HG02852 (cell line): ENCODE measurements at regions not wholly inside any gene's neighbourhood (a gene's known extent, or its start where the extent isn't known, plus 50 kb on each side); places are given as distances from the start of the nearest gene placed in this dataset.

Experiments used
- ATAC-seq: cut with Tn5 transposase; IDR thresholded peaks from one replicate; pipeline ENCODE4 v1.9.1; 2021; ENCODE audit warnings: mild to moderate bottlenecking, moderate library complexity; ENCODE audit not compliant: unreplicated experiment

DNA sequence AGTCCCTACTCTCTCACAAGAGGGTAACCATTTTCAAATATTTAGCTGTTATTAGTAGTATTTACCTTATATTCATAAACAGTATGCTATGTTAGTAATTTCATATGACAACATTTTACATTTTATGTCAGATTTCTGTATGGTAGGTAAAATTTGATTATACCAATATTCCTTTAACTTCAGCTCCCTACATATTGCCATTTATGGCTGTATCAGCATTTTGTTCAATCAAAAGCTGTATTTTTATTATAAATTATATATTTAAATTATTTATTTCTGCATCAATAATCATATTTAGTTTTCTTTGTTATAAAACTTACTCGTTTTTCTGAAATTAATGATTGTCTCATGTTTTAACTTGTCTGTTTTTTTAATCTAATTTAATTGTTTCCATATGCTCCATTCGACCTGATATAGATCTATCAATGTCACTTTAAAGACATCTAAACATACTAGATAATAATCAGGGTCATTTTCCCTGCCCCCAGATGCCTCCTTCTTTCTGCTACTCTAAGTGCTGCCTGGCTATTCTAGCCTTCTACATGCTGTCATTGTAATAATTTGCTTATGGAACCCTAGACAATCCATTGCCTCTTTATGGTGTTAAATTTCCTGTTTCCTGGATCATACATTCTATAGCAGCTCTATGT lies 1976.7 kb upstream of the ADGRL3 start:
- ATAC-seq: no peak

DNA sequence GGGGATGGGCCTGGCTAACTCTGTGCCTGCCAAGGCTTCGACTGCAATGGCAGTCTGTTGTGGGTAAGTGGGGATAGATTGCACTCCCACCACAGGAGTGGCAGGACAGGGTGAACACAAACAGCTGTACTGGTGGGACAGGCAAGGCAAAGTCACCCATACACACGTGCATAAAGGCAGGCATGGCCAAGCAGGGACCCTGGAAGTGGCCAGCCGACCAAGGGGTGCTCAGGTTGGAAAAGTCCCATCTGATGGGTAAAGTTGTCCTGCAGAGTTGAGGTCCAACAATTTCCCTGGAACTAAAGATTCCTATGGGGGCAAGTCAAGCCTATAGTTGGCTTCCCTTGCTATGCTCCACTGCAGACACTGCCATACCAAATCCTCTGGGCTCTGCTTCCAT lies 1961.9 kb upstream of the ADGRL3 start:
- no peak for ATAC-seq

DNA sequence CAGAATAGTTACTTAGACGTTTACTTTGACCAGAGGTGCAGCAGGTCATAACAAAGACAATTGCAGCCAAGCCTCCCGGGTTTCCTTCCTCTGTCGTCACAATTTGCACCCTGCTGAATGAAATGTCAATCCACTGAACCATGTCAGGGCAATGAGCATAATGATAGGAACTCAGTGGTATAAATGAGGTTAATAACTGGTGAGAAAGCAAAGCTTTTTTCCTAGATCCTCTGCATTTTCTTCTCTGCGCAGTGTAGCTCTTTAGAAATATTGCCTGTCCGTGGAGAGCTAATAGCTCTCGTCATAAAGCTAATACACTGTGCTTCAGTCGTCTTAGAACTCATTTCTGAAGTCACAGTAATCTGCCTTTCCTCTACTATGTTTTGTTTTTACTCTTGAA lies 1960.1 kb upstream of the ADGRL3 start:
- ATAC-seq: no peak

DNA sequence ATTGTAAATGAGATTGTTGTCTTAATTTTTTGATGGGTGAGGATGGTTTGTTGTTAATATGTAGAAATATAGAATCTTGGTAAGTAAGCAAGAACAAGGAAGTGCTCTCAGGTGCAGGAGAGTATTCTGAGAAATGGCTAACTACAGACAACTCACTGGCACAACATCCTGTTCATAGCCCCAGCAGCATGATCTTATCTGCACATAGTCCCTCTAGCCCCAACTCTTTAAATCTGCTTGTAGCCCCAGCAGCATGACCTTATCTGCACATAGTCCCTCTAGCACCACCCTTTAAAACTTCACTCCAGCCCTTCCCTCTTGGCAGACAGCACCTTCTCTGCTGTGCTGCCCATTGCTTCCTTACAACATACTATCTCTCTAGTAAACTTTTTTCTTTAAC lies 1957.1 kb upstream of the ADGRL3 start:
- no peak for ATAC-seq

DNA sequence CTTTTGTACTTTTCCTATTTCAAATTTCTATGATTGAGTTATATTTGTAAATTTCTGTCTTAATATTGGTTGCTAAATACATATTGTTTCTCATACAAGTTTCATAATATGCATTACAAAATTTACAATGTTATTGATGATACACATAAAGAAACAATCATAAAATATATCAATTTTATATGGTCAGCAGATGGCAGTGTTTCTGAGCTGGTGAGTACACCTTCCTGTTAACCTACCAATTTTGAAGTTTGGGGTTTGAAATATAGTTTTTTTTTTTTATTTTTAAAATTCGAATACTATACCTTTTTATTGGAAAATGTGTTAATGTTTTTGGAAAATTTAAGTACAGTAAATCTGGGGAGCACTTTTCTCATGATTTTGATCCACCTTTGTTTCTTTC lies 1953.1 kb upstream of the ADGRL3 start:
- ATAC-seq: no peak

DNA sequence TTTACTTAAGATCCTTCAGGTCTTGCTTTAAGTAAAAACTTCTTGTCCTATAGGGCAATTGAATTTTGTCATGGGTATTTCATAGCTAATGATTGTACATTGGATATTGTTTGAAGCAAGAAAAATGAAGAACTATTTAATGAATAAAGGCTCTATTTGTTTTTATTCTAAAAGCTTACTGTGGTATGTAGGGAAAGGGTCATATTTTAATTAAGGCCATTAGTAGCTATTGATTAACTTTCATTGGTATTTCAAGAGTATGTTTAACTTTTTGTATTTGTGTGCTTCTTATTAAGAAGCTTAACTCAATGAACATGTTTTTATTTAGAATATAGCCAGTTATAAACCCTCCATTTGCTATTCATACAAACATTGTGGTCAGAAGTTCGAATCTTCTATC lies 1951.8 kb upstream of the ADGRL3 start:
- ATAC-seq: no peak

DNA sequence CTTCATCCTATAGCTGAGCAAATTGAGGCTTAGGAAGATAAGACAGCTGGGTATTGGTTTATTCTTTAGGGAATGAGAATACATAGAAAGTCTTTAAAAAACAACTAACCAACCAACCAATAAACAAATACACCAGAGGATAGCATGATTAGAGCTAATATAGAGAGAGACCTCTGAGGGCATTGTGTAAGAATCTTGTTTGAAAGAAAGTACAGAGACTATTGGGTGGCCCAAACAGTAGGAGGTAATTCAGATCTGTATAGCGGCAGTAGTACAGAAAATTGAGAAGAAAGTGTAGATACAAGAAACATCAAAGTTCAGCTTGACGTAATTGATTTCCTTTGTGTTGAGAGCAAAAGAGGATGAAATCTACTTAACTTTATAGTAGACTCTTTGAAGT lies 1951.0 kb upstream of the ADGRL3 start:
- no peak for ATAC-seq

DNA sequence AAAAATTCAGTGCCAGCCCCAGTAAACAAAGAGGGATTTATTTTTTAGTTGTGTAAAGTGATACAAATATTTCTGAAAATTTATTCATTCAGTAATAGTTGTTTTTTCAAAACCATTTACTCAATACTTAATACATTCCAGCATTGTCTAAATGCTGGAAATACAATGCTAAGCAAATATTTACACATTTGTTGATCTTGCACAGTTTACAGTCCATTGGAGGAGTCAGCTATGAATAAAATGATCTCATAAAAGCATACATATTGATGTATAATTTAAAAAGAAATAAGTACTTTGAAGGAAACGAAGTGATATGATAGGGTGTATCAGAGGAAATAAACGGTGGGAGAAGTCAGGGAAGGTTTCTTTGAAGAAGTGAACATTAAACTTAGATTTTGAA lies 1942.1 kb upstream of the ADGRL3 start:
- ATAC-seq: no peak

DNA sequence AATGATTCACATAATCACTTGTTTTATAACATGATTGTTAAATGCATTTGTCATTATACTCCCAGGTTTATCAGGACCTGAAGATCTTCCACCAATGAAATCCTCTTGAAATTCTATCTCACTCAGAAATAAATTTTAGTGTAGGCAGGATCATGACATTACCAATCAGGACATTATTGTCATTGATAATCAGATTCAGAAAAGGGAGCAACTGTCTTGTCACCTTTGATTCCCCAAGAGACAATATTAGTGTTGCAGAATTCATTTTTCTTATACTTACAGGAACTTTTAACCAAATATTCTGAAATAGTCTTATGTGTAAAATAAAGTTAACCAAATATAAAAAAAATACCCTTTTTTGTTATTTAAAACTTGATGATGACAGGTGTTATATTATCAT lies 1892.5 kb upstream of the ADGRL3 start:
- ATAC-seq: no peak

DNA sequence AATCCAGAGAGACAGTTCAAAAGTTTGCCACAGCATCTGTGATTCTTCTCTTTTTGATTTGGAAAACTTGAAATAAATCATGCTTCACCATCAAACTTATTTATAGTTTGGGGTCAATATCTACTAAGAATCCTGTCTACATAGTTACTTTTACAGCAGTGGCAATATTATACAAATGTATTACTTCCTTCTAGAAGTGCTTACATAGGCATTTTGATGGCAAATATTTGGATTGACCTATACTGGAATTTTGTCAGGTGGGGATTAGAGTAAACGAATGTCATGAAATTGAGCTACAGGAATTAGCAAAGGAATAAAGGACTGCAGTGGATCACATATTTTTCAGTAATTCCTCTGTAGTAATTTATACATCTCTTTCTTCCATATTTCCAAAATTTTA lies 1885.5 kb upstream of the ADGRL3 start:
- ATAC-seq: no peak

DNA sequence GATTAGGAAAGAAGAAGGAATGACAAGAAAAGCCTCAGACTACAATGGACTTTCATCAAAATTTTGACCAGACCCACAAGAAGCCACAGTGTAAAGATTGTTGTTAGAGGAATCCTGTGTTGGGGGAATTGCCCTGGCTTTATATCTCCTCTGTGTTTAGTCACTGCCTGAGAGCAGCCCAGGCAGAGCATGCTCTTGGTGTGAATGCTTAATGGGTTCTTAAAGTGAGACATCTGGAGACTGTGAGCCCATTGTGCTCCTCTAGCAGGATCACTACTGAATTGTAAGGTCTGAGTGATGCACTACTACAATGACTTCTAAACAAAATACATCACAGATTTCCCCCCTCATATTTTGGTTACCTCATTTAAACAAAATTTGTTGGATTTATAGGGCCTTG lies 1860.5 kb upstream of the ADGRL3 start:
- ATAC-seq: no peak

DNA sequence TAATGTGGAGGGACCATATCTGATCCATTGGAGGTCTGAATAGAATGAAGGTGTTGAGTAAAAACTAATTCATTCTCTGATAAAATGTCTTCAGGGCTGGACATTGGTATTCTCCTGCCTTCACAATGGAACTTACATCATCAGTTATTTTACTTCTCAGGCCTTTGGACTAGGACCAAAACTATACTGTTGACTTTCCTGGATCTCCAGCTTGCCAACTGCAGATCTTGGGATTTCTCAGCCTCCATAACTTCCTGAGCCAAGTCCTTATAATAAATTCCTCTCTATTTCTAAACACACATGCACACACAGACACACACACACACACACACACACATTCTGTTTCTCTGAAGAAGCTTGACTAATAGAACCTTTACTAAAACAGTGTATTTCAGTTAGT lies 1858.6 kb upstream of the ADGRL3 start:
- ATAC-seq: no peak

DNA sequence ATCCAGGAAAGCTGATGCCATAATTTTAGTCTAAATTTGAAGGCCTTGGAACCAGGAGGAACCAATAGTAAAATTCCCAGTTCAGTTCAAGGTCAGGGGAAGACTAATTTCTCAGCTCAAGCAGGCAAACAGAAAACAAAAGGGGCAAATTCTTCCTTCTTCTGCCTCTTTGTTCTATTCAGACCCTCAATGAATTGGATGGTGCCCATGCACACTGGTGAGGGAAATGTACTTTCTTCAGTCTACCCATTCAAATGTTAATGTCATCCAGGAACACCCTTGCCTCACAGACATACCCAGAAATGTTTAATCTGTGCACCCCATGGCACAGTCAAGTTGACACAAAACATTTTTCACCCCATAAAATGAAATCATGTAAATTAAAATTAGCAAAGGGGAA lies 1851.2 kb upstream of the ADGRL3 start:
- no peak for ATAC-seq

DNA sequence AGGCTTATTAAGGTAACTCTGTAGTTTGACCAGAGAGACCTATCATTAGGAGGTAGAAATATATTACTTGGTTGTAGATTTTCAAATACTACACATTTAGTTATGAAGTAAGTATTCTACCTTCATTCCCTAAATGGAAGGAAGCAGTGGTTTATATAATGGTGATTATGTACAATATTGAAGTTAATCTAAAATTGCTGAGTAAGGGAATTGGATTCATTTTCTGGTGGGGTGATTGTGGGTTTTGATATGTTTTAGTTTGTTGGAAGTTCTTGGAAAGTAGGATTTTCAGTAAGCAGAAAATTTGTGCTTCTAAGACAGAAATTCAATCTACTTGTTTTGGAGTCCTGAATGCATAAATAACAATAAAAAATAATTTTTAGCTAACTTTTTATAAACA lies 1830.9 kb upstream of the ADGRL3 start:
- ATAC-seq: no peak

DNA sequence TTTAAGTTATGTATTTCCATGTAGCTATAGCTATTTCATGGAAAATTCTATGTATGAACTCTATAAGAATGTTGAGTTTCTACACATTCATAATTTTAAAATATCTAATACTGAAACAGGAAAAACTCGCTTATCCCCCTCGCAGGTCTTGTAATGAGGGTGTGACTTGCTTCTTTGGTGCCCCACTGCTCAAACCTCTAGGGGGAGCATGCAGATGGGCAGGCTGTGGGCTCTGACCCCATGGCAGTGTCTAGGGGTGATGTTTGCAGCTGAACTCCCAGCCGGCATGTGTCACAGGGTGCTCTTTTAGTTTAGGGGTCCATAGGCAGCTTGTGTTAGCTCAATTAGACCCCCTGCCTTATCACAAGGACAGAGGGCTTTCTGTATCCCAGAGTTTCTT lies 1825.7 kb upstream of the ADGRL3 start:
- no peak for ATAC-seq

DNA sequence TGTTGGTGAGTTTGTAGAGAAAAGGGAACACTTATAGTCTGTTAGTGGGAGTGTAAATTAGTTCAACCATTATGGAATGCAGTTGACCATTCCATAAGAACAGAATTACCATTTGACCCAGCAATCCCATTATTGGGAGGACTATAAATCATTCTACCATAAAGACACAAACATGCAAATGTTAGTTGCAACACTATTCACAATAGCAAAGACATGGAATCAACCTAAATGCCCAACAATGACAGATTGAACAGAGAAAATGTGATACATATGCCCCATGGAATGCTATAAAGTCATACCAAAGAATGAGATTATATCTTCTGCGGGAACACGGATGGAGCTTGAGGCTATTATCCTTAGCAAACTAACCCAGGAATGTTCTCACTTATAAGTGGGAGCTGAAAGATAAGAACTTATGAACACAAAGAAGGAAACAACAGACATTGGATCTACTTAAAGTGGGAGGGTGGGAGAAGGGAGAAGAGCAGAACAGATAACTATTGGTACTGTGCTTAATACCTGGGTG lies 1819.2 kb upstream of the ADGRL3 start:
- no peak for ATAC-seq

DNA sequence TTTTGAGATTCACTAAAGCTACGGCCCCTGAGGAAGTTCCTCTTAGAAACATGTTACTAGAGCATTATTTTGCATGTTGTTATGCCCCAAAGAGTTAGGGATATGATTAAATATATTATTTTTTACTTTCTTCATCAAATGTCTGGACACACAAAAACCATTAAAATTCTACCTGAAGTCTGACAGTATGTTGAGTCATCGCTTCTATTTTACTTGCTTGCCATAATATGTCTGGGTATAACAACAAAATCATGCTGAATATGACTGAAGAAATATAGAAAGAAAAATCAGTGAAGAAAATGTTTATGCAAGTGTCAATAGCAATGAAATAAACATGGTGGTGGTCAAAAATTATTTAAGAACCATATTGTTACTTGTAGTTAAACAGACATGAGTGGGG lies 1818.5 kb upstream of the ADGRL3 start:
- no peak for ATAC-seq

DNA sequence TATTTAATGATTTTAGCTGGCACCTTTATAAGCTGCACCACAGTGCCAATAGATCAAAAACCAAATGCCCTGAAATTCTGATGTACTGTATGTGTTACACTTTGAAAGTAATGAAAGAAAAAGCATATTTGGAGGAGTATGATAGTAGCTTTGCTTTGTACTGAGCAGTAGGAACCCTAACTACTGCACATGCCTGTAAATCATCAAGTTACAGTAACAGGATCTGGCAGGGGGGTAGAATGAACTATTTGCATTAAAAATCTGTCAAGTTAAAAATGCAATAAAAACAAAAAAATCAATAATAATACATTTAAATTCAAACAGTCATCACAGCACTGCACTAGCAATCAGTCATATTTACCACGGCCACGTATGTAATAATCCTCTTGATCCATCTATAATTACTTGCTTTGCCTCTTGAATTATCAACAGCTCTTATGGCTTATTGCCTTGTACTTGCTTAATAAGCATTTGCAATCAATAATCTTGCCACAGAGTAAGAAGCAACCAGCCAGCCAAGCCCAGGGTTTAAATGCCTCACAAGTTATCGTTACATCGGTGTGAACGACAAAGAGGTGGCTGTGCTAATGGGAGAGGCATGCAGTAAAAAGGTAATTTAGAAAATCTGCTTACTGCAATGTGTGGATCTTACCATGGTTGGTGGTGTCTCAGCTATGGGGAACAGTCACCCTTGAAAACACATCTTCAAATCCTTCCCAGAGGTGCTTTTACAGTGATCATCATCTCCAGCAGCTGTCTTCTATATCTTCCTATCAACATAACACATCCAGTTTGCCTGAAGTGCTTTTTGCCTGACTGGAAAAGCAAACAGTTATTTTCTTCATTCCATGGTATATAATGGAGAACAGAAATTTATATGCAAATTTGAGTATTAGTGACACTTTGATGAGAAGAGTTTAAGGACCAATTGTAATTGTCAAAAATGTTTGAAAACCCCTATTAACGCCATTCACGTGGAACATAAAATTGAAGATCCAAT lies 1812.1 kb upstream of the ADGRL3 start:
- no peak for ATAC-seq

DNA sequence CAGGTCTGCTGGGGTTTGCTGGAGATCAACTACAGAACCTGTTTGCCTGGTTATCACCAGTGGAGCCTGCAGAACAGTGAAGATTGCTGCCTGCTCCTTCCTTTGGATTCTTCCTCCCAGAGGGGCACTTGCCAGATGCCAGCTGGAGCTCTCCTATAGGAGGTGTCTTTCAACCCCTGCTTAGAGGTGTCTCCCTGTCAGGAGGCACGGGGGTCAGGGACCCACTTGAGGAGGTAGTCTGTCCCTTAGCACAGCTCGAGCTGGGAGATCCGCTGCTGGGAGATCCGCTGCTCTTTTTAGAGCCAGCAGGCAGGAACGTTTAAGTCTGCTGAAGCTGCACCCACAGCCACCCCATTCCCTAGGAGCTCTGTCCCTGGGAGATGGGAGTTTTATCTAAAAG lies 1806.3 kb upstream of the ADGRL3 start:
- no peak for ATAC-seq

DNA sequence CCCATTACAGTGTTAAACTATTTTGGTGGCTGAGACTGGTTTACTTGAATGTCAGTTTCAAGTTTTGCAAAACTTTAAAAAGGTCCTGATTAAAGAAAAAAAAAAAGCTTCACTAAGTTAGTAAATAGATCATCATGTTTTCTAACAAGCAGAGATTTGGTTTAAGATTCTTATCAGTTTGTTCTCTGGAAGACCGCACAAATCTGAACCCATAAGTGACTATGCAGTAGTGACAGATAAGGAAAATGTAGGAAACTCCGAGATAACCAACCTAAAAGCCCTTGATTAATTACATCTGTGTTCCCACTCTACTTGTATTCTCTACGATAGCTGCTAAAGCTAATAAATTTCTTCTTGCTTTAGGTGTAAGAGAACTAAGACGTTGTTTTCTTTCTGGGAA lies 1799.8 kb upstream of the ADGRL3 start:
- no peak for ATAC-seq

DNA sequence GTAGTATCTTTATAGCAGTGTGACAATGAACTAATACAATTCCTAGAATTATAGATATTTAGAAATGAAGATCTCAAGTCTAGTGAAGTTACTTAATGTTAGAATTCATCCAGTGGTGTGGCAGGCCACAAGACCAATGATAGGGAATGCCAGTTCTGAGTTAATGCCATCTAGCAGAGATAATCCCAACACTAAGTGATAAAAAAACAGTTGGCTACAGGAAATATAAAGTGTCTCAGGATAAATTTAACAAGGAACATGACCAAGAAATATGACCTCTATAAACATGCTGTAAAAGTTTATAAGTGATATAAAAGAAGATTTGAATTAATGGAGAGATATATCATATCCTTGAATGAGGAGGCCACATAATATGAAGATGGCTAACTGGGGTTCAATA lies 1790.5 kb upstream of the ADGRL3 start:
- no peak for ATAC-seq

DNA sequence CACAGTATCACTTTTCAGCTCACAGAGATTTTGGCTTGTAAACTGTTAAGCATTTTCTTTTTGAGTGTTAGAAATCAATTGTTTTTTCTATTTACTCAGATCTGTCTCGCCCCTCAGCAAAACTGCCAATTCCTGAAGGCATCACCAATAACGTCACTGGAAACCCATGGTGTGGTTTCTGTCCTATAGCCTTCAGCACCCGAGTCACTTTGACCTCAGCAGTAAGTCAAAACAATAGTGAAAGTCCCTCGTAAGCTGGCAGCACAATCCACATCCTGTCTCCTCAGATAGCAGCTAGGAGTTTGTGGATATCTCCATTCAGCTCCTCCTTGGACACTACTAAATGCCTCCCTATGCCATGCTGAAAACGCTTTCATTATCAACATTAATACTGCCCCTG lies 1787.4 kb upstream of the ADGRL3 start:
- no peak for ATAC-seq
